Left lung (tissue), 4 donors: ENCODE measurements at regions not wholly inside any gene's neighbourhood (a gene's known extent, or its start where the extent isn't known, plus 50 kb on each side); places are given as distances from the start of the nearest gene placed in this dataset.
A peak's percentile ranks its signal among the peaks of the same experiment; 100 is the strongest.

ENCODE experiments used
- ATAC-seq: fragments of 200-7000 bp; cut with Tn5 transposase; one replicate; pipeline ENCODE4 v1.9.1; 2020; ENCODE audit warnings: moderate library complexity
- DNase-seq, 4 donors: peaks; one replicate each; pipeline ENCODE4 v3.0.0-alpha.2; 2013 to 2020
- H3K27ac ChIP-seq, 2 donors: fragments of 200-600 bp; sonication (generic) in 1 of 2; one replicate each; pipeline versions ENCODE4 v1.5.0 to v1.8.0; 2020 to 2021
- H3K27me3 ChIP-seq, 2 donors: fragments of 200-600 bp; sonication (generic) in 1 of 2; one replicate each; pipeline versions ENCODE4 v1.5.0 to v1.8.0; 2020 to 2021
- H3K36me3 ChIP-seq, 2 donors: fragments of 200-600 bp; sonication (generic) in 1 of 2; one replicate each; pipeline versions ENCODE4 v1.5.0 to v1.8.0; 2020 to 2021
- H3K4me1 ChIP-seq, 2 donors: fragments of 200-600 bp; one replicate each; pipeline ENCODE4 v1.8.0; 2021
- H3K4me3 ChIP-seq, 2 donors: fragments of 200-600 bp; sonication (generic) in 1 of 2; one replicate each; pipeline versions ENCODE4 v1.5.0 to v1.8.0; 2020 to 2021; ENCODE audit warnings: mild to moderate bottlenecking in 1 of 2
- H3K9me3 ChIP-seq, 2 donors: fragments of 200-600 bp; sonication (generic) in 1 of 2; one replicate each; pipeline versions ENCODE4 v1.5.0 to v1.8.0; 2020 to 2021
- intact Hi-C, 2 donors: fragments of 100-400 bp; cut with DNase I; formaldehyde crosslinking; loops; one replicate each; pipeline versions ENCODE4 v1.11.2 to v1.14.2; 2022
- TF ChIP-seq, protein P1 (sequence below), 2 donors: fragments of 200-600 bp; sonication (generic) in 1 of 2; IDR thresholded peaks; one replicate each; pipeline versions ENCODE4 v1.5.0 to v1.8.0; 2021; ENCODE audit warnings: antibody characterized with exemption in 2 of 2
- donor health status: DM: no; HTN: yes; CAD: no.
- donor health status: DM: no; HTN: no; CAD: no.

DNA sequence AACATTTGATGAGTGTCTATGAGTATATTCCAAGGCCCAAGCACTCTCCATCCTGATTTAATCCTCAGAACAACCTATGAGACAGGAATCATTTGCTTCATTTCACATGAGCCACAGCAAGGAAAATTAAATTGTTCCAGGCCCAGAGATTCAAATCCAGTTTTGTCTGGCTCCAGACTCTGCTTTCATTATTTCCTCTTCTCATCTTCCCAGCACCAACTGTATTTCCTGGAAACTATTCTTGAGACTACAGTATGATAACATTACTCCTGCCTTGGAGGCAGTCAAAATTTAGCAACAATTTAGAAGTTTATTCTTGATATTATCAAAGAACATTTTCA is 194.5 kb downstream of the ZNF608 start:
- DNase-seq, result no peak
- intact Hi-C loops, result no loop called here
- Histone ChIP-seq H3K9me3 (no peaks in the 10 kb centered on the region), H3K36me3 (no peaks in the 10 kb centered on the region), H3K27ac (no peak overlapping the region), H3K4me1 (no peaks in the 10 kb centered on the region), H3K4me3 (no peak overlapping the region), H3K27me3 (no peaks in the 10 kb centered on the region)
- TF ChIP-seq, protein P1, sequence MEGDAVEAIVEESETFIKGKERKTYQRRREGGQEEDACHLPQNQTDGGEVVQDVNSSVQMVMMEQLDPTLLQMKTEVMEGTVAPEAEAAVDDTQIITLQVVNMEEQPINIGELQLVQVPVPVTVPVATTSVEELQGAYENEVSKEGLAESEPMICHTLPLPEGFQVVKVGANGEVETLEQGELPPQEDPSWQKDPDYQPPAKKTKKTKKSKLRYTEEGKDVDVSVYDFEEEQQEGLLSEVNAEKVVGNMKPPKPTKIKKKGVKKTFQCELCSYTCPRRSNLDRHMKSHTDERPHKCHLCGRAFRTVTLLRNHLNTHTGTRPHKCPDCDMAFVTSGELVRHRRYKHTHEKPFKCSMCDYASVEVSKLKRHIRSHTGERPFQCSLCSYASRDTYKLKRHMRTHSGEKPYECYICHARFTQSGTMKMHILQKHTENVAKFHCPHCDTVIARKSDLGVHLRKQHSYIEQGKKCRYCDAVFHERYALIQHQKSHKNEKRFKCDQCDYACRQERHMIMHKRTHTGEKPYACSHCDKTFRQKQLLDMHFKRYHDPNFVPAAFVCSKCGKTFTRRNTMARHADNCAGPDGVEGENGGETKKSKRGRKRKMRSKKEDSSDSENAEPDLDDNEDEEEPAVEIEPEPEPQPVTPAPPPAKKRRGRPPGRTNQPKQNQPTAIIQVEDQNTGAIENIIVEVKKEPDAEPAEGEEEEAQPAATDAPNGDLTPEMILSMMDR (IDR thresholded peaks at IDR 0.05), result no peak
- ATAC-seq, result no peak

DNA sequence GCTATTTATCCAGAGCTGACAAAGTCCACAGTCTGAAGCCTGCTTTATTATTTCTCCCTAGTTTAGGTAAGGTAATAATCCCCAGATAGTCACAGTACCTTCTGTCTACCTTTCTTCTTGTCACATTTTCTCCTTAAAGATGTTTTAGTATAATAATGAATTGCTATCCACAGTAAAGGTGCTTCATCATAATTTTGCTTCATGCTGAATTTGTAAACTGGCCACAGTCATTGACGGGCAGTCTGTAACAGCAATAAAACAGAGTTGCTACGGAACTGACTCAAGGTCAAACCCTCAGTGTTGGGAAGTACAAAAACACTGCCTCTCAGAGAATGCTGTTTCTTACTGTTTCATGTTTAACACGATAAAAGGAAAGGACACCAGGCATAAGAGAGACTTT is 195.7 kb downstream of the ZNF608 start:
- DNase-seq (no peak), ATAC-seq (no peak)
- no peaks in the 10 kb centered on the region for H3K4me1 ChIP-seq
- intact Hi-C loops, result no loop called here
- H3K9me3 ChIP-seq, result no peaks in the 10 kb centered on the region
- H3K36me3 ChIP-seq, result no peaks in the 10 kb centered on the region
- no peak overlapping the region for H3K4me3 ChIP-seq
- TF ChIP-seq, protein P1 (IDR thresholded peaks at IDR 0.05), result no peak
- no peaks in the 10 kb centered on the region for H3K27me3 ChIP-seq
- peak overlapping the region in 1 of 2 donors; percentile 56 for H3K27ac ChIP-seq

DNA sequence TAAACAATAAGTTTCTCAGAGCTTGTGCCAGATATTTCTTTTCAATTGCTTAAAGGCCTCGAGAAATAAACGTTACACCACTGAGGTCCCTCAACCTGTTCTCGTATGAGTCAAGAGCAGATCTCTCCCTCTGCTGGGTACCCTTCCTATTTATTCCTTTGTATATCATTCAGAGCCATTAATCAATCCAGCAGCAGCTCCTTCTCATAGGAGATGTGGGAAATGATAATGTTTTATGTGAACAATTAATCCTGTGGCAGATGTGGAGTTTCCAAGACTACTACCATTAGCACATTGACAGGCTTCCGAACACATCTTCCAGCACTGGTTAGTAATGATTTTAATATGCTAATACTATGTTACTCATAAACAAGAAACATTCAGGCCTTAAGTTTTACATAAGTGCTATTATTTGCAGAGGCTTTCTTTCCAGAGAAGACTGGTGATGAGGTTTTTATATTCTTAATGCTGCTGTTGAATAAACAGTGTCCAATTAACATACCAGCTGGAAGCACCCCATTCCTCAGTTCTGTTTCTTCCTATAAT is 196.5 kb downstream of the ZNF608 start:
- peak overlapping the region in 1 of 2 donors; percentile 56 for H3K27ac ChIP-seq
- no peaks in the 10 kb centered on the region for H3K4me1 ChIP-seq
- H3K4me3 ChIP-seq, result no peak overlapping the region
- H3K36me3 ChIP-seq, result no peaks in the 10 kb centered on the region
- H3K27me3 ChIP-seq, result no peaks in the 10 kb centered on the region
- TF ChIP-seq, protein P1 (IDR thresholded peaks at IDR 0.05), result no peak
- intact Hi-C loops, result no loop called here
- DNase-seq (no peak), ATAC-seq (no peak)
- no peaks in the 10 kb centered on the region for H3K9me3 ChIP-seq

DNA sequence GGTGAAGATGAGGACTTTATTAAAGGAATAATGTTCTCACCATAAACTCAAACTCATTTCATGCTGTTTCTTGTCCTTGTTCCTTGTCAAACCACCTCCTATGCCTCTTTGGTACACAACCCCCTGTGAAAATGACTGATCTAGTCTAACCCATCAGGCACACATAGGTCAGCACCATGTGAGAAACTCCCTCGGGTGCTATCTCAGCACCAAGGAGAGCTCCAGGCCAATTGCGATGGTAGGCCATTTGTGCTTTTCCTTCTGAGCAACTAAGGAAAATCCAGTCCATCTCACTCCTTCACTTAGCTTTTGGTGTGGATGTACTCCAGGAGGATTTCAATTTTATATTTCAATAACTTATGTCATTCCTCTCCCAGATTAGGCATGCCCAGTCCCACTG is 199.8 kb downstream of the ZNF608 start:
- Histone ChIP-seq H3K36me3 (no peaks in the 10 kb centered on the region), H3K27ac (no peak overlapping the region), H3K9me3 (no peaks in the 10 kb centered on the region), H3K4me1 (no peaks in the 10 kb centered on the region), H3K27me3 (no peaks in the 10 kb centered on the region), H3K4me3 (no peak overlapping the region)
- DNase-seq, result peak in 1 of 4 donors; percentile 21
- peak; percentile 49 for ATAC-seq
- intact Hi-C loops, result no loop called here
- TF ChIP-seq, protein P1 (IDR thresholded peaks at IDR 0.05), result no peak

DNA sequence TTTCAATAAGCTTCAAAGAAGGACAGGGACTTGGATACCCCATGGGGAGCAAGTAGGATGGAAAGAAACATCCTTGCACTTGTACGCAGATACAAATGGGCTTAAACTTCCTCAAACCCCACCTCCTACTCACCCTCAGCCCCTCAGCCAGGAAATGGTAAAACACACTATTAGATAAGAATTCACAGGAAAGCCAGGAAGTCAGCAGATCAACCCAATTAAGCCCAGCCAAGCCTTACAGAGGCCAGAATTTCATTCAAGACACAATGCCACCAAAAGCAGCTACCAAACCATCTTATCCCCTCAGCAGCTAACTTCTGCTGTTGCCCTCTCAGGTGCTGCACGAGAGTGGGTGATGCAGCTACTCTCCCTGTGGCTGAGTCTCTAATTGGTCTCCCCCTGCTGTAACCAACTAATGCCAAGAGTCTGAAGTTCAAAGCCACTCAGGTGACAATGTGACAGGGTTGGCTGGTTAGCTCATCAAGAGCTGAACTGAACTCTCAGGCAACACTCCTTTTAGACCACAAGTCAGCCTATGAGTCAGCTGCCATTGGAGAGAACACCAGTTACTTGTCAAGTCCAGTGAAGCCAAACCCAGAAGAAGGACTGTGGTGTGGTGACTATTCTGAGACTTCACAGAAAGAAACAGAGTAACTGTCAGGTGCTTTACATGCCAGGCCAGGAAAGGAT is 201.9 kb downstream of the ZNF608 start:
- Histone ChIP-seq H3K9me3 (no peaks in the 10 kb centered on the region), H3K4me3 (no peak overlapping the region), H3K36me3 (no peaks in the 10 kb centered on the region), H3K27me3 (no peaks in the 10 kb centered on the region), H3K4me1 (no peaks in the 10 kb centered on the region), H3K27ac (no peak overlapping the region)
- ATAC-seq (no peak), DNase-seq (no peak)
- TF ChIP-seq, protein P1 (IDR thresholded peaks at IDR 0.05), result no peak
- intact Hi-C loops, result no loop called here
